IMR-90 (cell line): ENCODE measurements at regions not wholly inside any gene's neighbourhood (a gene's known extent, or its start where the extent isn't known, plus 50 kb on each side); places are given as distances from the start of the nearest gene placed in this dataset.

Experiments used
- ATAC-seq: fragments of 200-7000 bp; cut with Tn5 transposase; 2 replicates; pipeline ENCODE4 v1.9.1; 2020; ENCODE audit warnings: low read depth, mild to moderate bottlenecking, moderate library complexity
- BruUV-seq: library from RNA; stranded (reverse); fragments of 400-500 nt; replicated peaks from 2 replicates; lab custom pipeline; 2021; lab: Mats Ljungman, UMichigan
- CTCF ChIA-PET: fragments of 300-600 bp; formaldehyde crosslinking; extraction: SDS; loops from one replicate; lab custom pipeline; 2021; ENCODE audit warnings: antibody characterized with exemption; lab: Yijun Ruan, JAX
- POLR2A ChIA-PET: fragments of 300-600 bp; sonication (Branson Sonifier 250); formaldehyde crosslinking; loops from one replicate; lab custom pipeline; 2022; ENCODE audit warnings: antibody characterized with exemption; ENCODE audit not compliant: unreplicated experiment; lab: Charles Lee
- DNase-seq: peaks from one replicate; pipeline ENCODE4 v3.0.0; 2013
- H2AFZ ChIP-seq: replicated peaks from 2 replicates; pipeline ENCODE3; 2013; ENCODE audit warnings: low read length, mild to moderate bottlenecking; ENCODE audit not compliant: poor library complexity
- H2AK5ac ChIP-seq: 2 replicates; pipeline ENCODE4 v1.6.1; 2013; ENCODE audit warnings: low read depth, low read length, inconsistent platforms
- H2AK9ac ChIP-seq: replicated peaks from 2 replicates; pipeline ENCODE3; 2013; ENCODE audit warnings: mild to moderate bottlenecking, low read depth, low read length, moderate library complexity; ENCODE audit not compliant: poor library complexity
- H2BK120ac ChIP-seq: 2 replicates; pipeline ENCODE4 v1.6.1; 2013; ENCODE audit warnings: low read depth, low read length, inconsistent platforms
- H2BK15ac ChIP-seq: 3 replicates; pipeline ENCODE4 v1.6.1; 2013; ENCODE audit warnings: low read depth, low read length, inconsistent platforms
- H2BK20ac ChIP-seq: 2 replicates; pipeline ENCODE4 v1.6.1; 2013; ENCODE audit warnings: low read depth, mild to moderate bottlenecking, inconsistent platforms, low read length, moderate library complexity
- H2BK5ac ChIP-seq: 2 replicates; pipeline ENCODE4 v1.6.1; 2013; ENCODE audit warnings: mild to moderate bottlenecking, low read depth, low read length, inconsistent platforms; ENCODE audit not compliant: poor library complexity, severe bottlenecking
- H3K14ac ChIP-seq: replicated peaks from 2 replicates; pipeline ENCODE4 v1.6.1; 2013; ENCODE audit warnings: low read depth, low read length, inconsistent platforms
- H3K18ac ChIP-seq: 2 replicates; pipeline ENCODE4 v1.6.1; 2013; ENCODE audit warnings: low read depth, low read length, control low read depth
- H3K23ac ChIP-seq: 2 replicates; pipeline ENCODE4 v1.6.1; 2013; ENCODE audit warnings: low read depth, low read length, inconsistent platforms
- H3K27ac ChIP-seq: 2 replicates; pipeline ENCODE4 v1.5.1; 2013; ENCODE audit warnings: mild to moderate bottlenecking, control low read depth, low read length; ENCODE audit not compliant: insufficient read depth
- H3K27me3 ChIP-seq: 2 replicates; pipeline ENCODE4 v1.6.1; 2013; ENCODE audit warnings: low read length; ENCODE audit not compliant: control insufficient read depth, insufficient read depth
- H3K36me3 ChIP-seq: 2 replicates; pipeline ENCODE4 v1.6.1; 2013; ENCODE audit warnings: low read length, mixed read lengths; ENCODE audit not compliant: control insufficient read depth, insufficient read depth
- H3K4ac ChIP-seq: 2 replicates; pipeline ENCODE4 v1.6.1; 2013; ENCODE audit warnings: low read depth, low read length, inconsistent platforms
- H3K4me1 ChIP-seq: 2 replicates; pipeline ENCODE4 v1.6.1; 2013; ENCODE audit warnings: low read length, mixed read lengths; ENCODE audit not compliant: control insufficient read depth, insufficient read depth
- H3K4me2 ChIP-seq: 2 replicates; pipeline ENCODE4 v1.6.1; 2013; ENCODE audit warnings: low read depth, mild to moderate bottlenecking, control low read depth, low read length, moderate library complexity
- H3K4me3 ChIP-seq: 2 replicates; pipeline ENCODE4 v1.5.1; 2013; ENCODE audit warnings: low read depth, mild to moderate bottlenecking, control low read depth, low read length, moderate library complexity; ENCODE audit not compliant: insufficient read depth
- H3K56ac ChIP-seq: 2 replicates; pipeline ENCODE4 v1.6.1; 2013; ENCODE audit warnings: low read length, inconsistent platforms; ENCODE audit not compliant: insufficient read depth; ENCODE audit errors: extremely low read depth
- H3K79me1 ChIP-seq, 2 experiments: 2 replicates each; pipeline ENCODE4 v1.6.1; 2013; ENCODE audit warnings: low read length in 2 of 2, inconsistent platforms in 1 of 2, low read depth in 1 of 2
- H3K9ac ChIP-seq: 2 replicates; pipeline ENCODE4 v1.6.1; 2013; ENCODE audit warnings: low read depth, low read length, control low read depth
- H3K9me1 ChIP-seq: 2 replicates; pipeline ENCODE4 v1.6.1; 2013; ENCODE audit warnings: low read length, inconsistent platforms; ENCODE audit not compliant: insufficient read depth
- H3K9me3 ChIP-seq: 2 replicates; pipeline ENCODE4 v1.6.1; 2013; ENCODE audit warnings: low read length; ENCODE audit not compliant: control insufficient read depth, insufficient read depth
- H4K20me1 ChIP-seq: 2 replicates; pipeline ENCODE4 v1.6.1; 2013; ENCODE audit warnings: low read length, inconsistent platforms; ENCODE audit not compliant: insufficient read depth
- H4K5ac ChIP-seq: 2 replicates; pipeline ENCODE4 v1.6.1; 2013; ENCODE audit warnings: mild to moderate bottlenecking, low read depth, low read length, control low read depth
- H4K8ac ChIP-seq, 2 experiments: 2 replicates each; pipeline ENCODE4 v1.6.1; 2013; ENCODE audit warnings: low read depth in 2 of 2, low read length in 2 of 2, control low read depth in 1 of 2, inconsistent platforms in 1 of 2
- H4K91ac ChIP-seq: 2 replicates; pipeline ENCODE4 v1.6.1; 2013; ENCODE audit warnings: low read depth, low read length, inconsistent platforms; ENCODE audit not compliant: insufficient read depth
- WGBS, 2 experiments: methylation state at CpG; one replicate each; pipeline versions ENCODE4 v1.1.5 to v1.1.7; 2013; ENCODE audit warnings: missing lambda C conversion rate in 2 of 2; ENCODE audit not compliant: insufficient read length in 1 of 2; ENCODE audit errors: extremely low coverage in 2 of 2; 5-methylcytosine and 5-hydroxymethylcytosine counted together
- dilution Hi-C: fragments of 300-500 bp; cut with HindIII; formaldehyde crosslinking; loops from one replicate; pipeline ENCODE4 v1.14.3; 2018; ENCODE audit warnings: low sequenced_read_pairs; ENCODE audit not compliant: unreplicated experiment
- in situ Hi-C: fragments of 300-500 bp; cut with MboI; formaldehyde crosslinking; loops from 3 replicates; pipeline ENCODE4 v1.14.3; 2019; ENCODE audit warnings: low sequenced_read_pairs, inconsistent platforms, mixed read lengths
- intact Hi-C: fragments of 100-400 bp; cut with micrococcal nuclease; formaldehyde crosslinking; loops from 2 replicates; pipeline ENCODE4 v1.10.0; 2022
- TF ChIP-seq, protein P1 (sequence below): fragments of 150-350 bp; IDR thresholded peaks from 2 replicates; pipeline ENCODE4 v1.6.1; 2017; ENCODE audit warnings: mild to moderate bottlenecking, antibody characterized with exemption, low read length, low read depth

DNA sequence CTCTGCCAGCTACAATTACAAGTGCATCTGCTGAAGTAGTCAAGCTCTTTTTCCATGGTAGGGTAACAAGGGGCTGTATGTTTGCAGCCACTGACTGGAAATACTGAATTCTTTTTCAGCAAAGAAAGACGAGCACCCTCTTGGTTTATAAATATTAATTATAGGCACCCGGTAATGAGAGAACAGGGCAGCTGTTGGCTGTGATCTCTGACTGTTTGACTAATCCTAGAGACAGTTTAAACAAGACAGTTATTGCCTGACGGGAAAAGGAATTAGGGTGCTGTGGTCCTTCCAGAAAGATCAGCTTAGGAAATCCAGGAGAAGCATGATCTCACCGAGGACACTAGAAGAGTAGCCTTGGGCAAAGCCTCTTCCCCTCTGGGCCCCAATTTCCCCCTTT lies 183.7 kb upstream of the ZC3H12A start:
- Histone ChIP-seq H3K27me3 (no peaks in the 10 kb centered on the region), H2BK15ac (no peak overlapping the region), H2BK5ac (no peak overlapping the region), H3K9ac (no peak overlapping the region), H2AFZ (no peak overlapping the region), H4K20me1 (no peaks in the 10 kb centered on the region), H3K9me3 (no peaks in the 10 kb centered on the region), H4K8ac (no peak overlapping the region), H3K56ac (no peak overlapping the region), H3K9me1 (no peaks in the 10 kb centered on the region), H3K4me2 (no peak overlapping the region), H2BK20ac (no peak overlapping the region), H3K4me1 (no peaks in the 10 kb centered on the region), H3K36me3 (no peaks in the 10 kb centered on the region), H3K14ac (no peak overlapping the region), H2AK5ac (no peak overlapping the region), H3K4me3 (no peak overlapping the region), H2BK120ac (no peak overlapping the region), H3K79me1 (no peaks in the 10 kb centered on the region), H3K27ac (no peak overlapping the region), H3K18ac (no peak overlapping the region), H2AK9ac (no peak overlapping the region), H4K91ac (no peak overlapping the region), H3K4ac (no peak overlapping the region), H4K5ac (no peak overlapping the region), H3K23ac (no peak overlapping the region)
- dilution Hi-C loops, result no loop called here
- TF ChIP-seq, protein P1, sequence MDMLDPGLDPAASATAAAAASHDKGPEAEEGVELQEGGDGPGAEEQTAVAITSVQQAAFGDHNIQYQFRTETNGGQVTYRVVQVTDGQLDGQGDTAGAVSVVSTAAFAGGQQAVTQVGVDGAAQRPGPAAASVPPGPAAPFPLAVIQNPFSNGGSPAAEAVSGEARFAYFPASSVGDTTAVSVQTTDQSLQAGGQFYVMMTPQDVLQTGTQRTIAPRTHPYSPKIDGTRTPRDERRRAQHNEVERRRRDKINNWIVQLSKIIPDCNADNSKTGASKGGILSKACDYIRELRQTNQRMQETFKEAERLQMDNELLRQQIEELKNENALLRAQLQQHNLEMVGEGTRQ, result no peak
- no peak for DNase-seq
- WGBS, 2 experiments, result no CpG with 5 or more reads among the region's 4 CpGs
- no TSS peak for BruUV-seq
- no peak for ATAC-seq
- in situ Hi-C loops, result no loop called here
- POLR2A ChIA-PET, result no interaction called here
- intact Hi-C loops, result no loop called here
- CTCF ChIA-PET, result no interaction called here
